Esophagus muscularis mucosa (tissue), 4 donors: ENCODE measurements at regions not wholly inside any gene's neighbourhood (a gene's known extent, or its start where the extent isn't known, plus 50 kb on each side); places are given as distances from the start of the nearest gene placed in this dataset.

ENCODE experiments used
- DNase-seq: peaks from one replicate; pipeline ENCODE4 v3.0.0-alpha.2; 2017; ENCODE audit errors: extremely low spot score
- H3K27ac ChIP-seq, 4 donors: fragments of 200-600 bp; sonication (generic); replicated peaks in 1 of 4; 1 replicate in 3 of 4; 2 replicates in 1 of 4; pipeline ENCODE4 v1.5.1; 2016 to 2019; ENCODE audit warnings: mild to moderate bottlenecking in 1 of 4
- H3K27me3 ChIP-seq, 4 donors: fragments of 200-600 bp; sonication (generic); one replicate each; pipeline versions ENCODE4 v1.5.1 to v1.6.0; 2016 to 2019
- H3K36me3 ChIP-seq, 4 donors: fragments of 200-600 bp; sonication (generic); one replicate each; pipeline ENCODE4 v1.5.1; 2016 to 2019
- H3K4me1 ChIP-seq, 4 donors: fragments of 200-600 bp; sonication (generic); one replicate each; pipeline ENCODE4 v1.5.1; 2016 to 2019
- H3K4me3 ChIP-seq, 4 donors: fragments of 200-600 bp; sonication (generic); 1 replicate in 2 of 4; 2 replicates in 2 of 4; pipeline ENCODE4 v1.5.1; 2016 to 2019; ENCODE audit warnings: mild to moderate bottlenecking in 4 of 4, moderate library complexity in 1 of 4
- H3K9me3 ChIP-seq, 4 donors: fragments of 200-600 bp; sonication (generic); 1 replicate in 3 of 4; 2 replicates in 1 of 4; pipeline ENCODE4 v1.5.1; 2016 to 2019
- CTCF ChIP-seq, 3 experiments: fragments of 200-600 bp in 2 of 3; fragments of 450-650 bp in 1 of 3; sonication (generic) in 2 of 3; IDR thresholded peaks; one replicate each; pipeline ENCODE4 v1.5.1; 2017 to 2019; ENCODE audit warnings: antibody characterized with exemption in 3 of 3, mild to moderate bottlenecking in 2 of 3, moderate library complexity in 1 of 3
- EP300 ChIP-seq: sonication (generic); formaldehyde crosslinking; IDR thresholded peaks from one replicate; pipeline ENCODE4 v1.6.1; 2017; ENCODE audit warnings: antibody characterized with exemption
- POLR2A ChIP-seq: fragments of 450-650 bp; IDR thresholded peaks from one replicate; pipeline ENCODE4 v1.6.1; 2017; ENCODE audit warnings: antibody characterized with exemption, moderate library complexity, mild to moderate bottlenecking, low read depth
- POLR2AphosphoS5 ChIP-seq, 2 donors: sonication (generic); formaldehyde crosslinking; IDR thresholded peaks; one replicate each; pipeline ENCODE4 v1.6.1; 2017; ENCODE audit warnings: antibody characterized with exemption in 2 of 2
- WGBS: methylation state at CpG from one replicate; pipeline ENCODE4 v1.1.5; 2018; 5-methylcytosine and 5-hydroxymethylcytosine counted together
- intact Hi-C: fragments of 100-400 bp; cut with DNase I; formaldehyde crosslinking; loops from one replicate; pipeline ENCODE4 v1.15.1; 2023

GRCh38 chr7:46989247-46989646, 592.7 kb downstream of the TNS3 start:
- DNase-seq, result no peak
- H3K36me3 ChIP-seq, result no peaks in the 10 kb centered on the region
- no peak overlapping the region for H3K27ac ChIP-seq
- H3K4me3 ChIP-seq, result no peak overlapping the region
- TF ChIP-seq POLR2AphosphoS5 (IDR thresholded peaks at IDR 0.05), result no peak
- TF ChIP-seq EP300, result no peak
- TF ChIP-seq CTCF (IDR thresholded peaks at IDR 0.05), result no peak
- no peak for TF ChIP-seq POLR2A
- intact Hi-C loops, result no loop called here
- no peaks in the 10 kb centered on the region for H3K9me3 ChIP-seq
- no peaks in the 10 kb centered on the region for H3K4me1 ChIP-seq
- no peaks in the 10 kb centered on the region for H3K27me3 ChIP-seq

GRCh38 chr7:46982928-46983327, 599.0 kb downstream of the TNS3 start:
- Histone ChIP-seq H3K27me3 (no peaks in the 10 kb centered on the region), H3K36me3 (no peaks in the 10 kb centered on the region), H3K27ac (no peak overlapping the region), H3K4me1 (peaks cover 0 to 8% (median 4%) of the 10 kb centered on the region in 4 donors), H3K9me3 (no peaks in the 10 kb centered on the region), H3K4me3 (no peak overlapping the region)
- no peak for DNase-seq
- intact Hi-C loops, result no loop called here
- WGBS, result 93% methylated on average over 8 of the region's 8 CpGs
- no peak for TF ChIP-seq POLR2AphosphoS5 (IDR thresholded peaks at IDR 0.05)
- TF ChIP-seq POLR2A, result no peak
- no peak for TF ChIP-seq CTCF (IDR thresholded peaks at IDR 0.05)
- TF ChIP-seq EP300, result no peak

GRCh38 chr7:46979439-46979838, 602.5 kb downstream of the TNS3 start:
- Histone ChIP-seq H3K9me3 (no peaks in the 10 kb centered on the region), H3K27ac (no peak overlapping the region), H3K4me3 (no peak overlapping the region), H3K27me3 (no peaks in the 10 kb centered on the region), H3K4me1 (peaks cover 0 to 8% (median 4%) of the 10 kb centered on the region in 4 donors), H3K36me3 (no peaks in the 10 kb centered on the region)
- no peak for DNase-seq
- intact Hi-C loops, result no loop called here
- TF ChIP-seq EP300, result no peak
- 56% methylated on average over 1 of the region's 1 CpG for WGBS

- DNase-seq, result no peak
- H3K4me3 ChIP-seq, result no peak overlapping the region
- no peaks in the 10 kb centered on the region for H3K9me3 ChIP-seq
- TF ChIP-seq POLR2A (no peak), EP300 (no peak), CTCF (IDR thresholded peaks at IDR 0.05) (no peak), POLR2AphosphoS5 (IDR thresholded peaks at IDR 0.05) (no peak)
- no peaks in the 10 kb centered on the region for H3K36me3 ChIP-seq
- H3K27me3 ChIP-seq, result no peaks in the 10 kb centered on the region
- peaks cover 0 to 8% (median 4%) of the 10 kb centered on the region in 4 donors for H3K4me1 ChIP-seq
- H3K27ac ChIP-seq, result no peak overlapping the region
- WGBS, result 94% methylated on average over 2 of the region's 2 CpGs
- intact Hi-C loops, result no loop called here
Observed at GRCh38 chr7:46975493-46975892, 606.4 kb downstream of the TNS3 start.

- Histone ChIP-seq H3K9me3 (no peaks in the 10 kb centered on the region), H3K36me3 (no peaks in the 10 kb centered on the region), H3K27ac (no peak overlapping the region), H3K4me1 (no peaks in the 10 kb centered on the region), H3K4me3 (no peak overlapping the region), H3K27me3 (no peaks in the 10 kb centered on the region)
- WGBS, result 74% methylated on average over 3 of the region's 3 CpGs
- intact Hi-C loops, result no loop called here
- DNase-seq, result no peak
- TF ChIP-seq POLR2AphosphoS5 (IDR thresholded peaks at IDR 0.05) (no peak), POLR2A (no peak), EP300 (no peak), CTCF (IDR thresholded peaks at IDR 0.05) (no peak)
Observed at GRCh38 chr7:46972205-46972604, 609.7 kb downstream of the TNS3 start.
